ENCODE measurements at regions not wholly inside any gene's neighbourhood (a gene's known extent, or its start where the extent isn't known, plus 50 kb on each side); places are given as distances from the start of the nearest gene placed in this dataset.

- ChIA-PET CTCF (no interaction called here), POLR2A (ENCODE audit: unreplicated experiment) (no interaction called here)
- no peaks in the 10 kb centered on the region for H3K79me1 ChIP-seq (ENCODE audit: low read depth in 1 of 2, low read length in 2 of 2)
These were observed 220.6 kb downstream of the GXYLT1 start for GRCh38 chr12:41924111-41924510.

More at GRCh38 chr12:41924111-41924510, 220.6 kb downstream of the GXYLT1 start:
- no peak overlapping the region for H3K9ac ChIP-seq (ENCODE audit: low read depth, low read length)
- BruUV-seq (replicated peaks): no TSS peak
- H2BK15ac ChIP-seq (ENCODE audit: low read depth, low read length): no peak overlapping the region
- no peak overlapping the region for H3K27ac ChIP-seq (ENCODE audit: insufficient read depth, low read length)
- H3K9me3 ChIP-seq (ENCODE audit: control insufficient read depth, insufficient read depth, low read length): no peaks in the 10 kb centered on the region
- no peak overlapping the region for H2BK5ac ChIP-seq (ENCODE audit: low read depth, low read length, poor library complexity, severe bottlenecking)
- no CpG with 5 or more reads among the region's 2 CpGs for WGBS, 2 experiments (ENCODE audit: extremely low coverage in 2 of 2, insufficient read length in 1 of 2)
- H4K20me1 ChIP-seq (ENCODE audit: insufficient read depth, low read length): no peaks in the 10 kb centered on the region
- H2BK20ac ChIP-seq (ENCODE audit: low read depth, low read length): no peak overlapping the region
- H3K36me3 ChIP-seq (ENCODE audit: control insufficient read depth, insufficient read depth, low read length): no peaks in the 10 kb centered on the region
- H3K56ac ChIP-seq (ENCODE audit: extremely low read depth, insufficient read depth, low read length): no peak overlapping the region
- no peaks in the 10 kb centered on the region for H3K4me1 ChIP-seq (ENCODE audit: control insufficient read depth, insufficient read depth, low read length)
- no peaks in the 10 kb centered on the region for H3K27me3 ChIP-seq (ENCODE audit: control insufficient read depth, insufficient read depth, low read length)
- no peak overlapping the region for H2AK5ac ChIP-seq (ENCODE audit: low read depth, low read length)
- no peak overlapping the region for H3K23ac ChIP-seq (ENCODE audit: low read depth, low read length)
- no peak overlapping the region for H3K18ac ChIP-seq (ENCODE audit: low read depth, low read length)
- ATAC-seq (ENCODE audit: low read depth) (no peak), DNase-seq (no peak)
- H4K5ac ChIP-seq (ENCODE audit: low read depth, low read length): no peak overlapping the region
- H3K14ac ChIP-seq (replicated peaks; ENCODE audit: low read depth, low read length): no peak overlapping the region
- no peaks in the 10 kb centered on the region for H3K9me1 ChIP-seq (ENCODE audit: insufficient read depth, low read length)
- H3K4ac ChIP-seq (ENCODE audit: low read depth, low read length): no peak overlapping the region
- no peak overlapping the region for H2AK9ac ChIP-seq (replicated peaks; ENCODE audit: low read depth, low read length, poor library complexity)
- H2AFZ ChIP-seq (replicated peaks; ENCODE audit: low read length, poor library complexity): no peak overlapping the region
- intact Hi-C loops (cut with micrococcal nuclease): no loop called here
- H4K91ac ChIP-seq (ENCODE audit: insufficient read depth, low read depth, low read length): no peak overlapping the region
- TF ChIP-seq FOS (IDR thresholded peaks at IDR 0.05; ENCODE audit: low read depth, low read length): no peak
- no peak for TF ChIP-seq MAZ (IDR thresholded peaks at IDR 0.05; ENCODE audit: borderline replicate concordance, low read depth, low read length)
- no peak for TF ChIP-seq CEBPB (IDR thresholded peaks at IDR 0.05; ENCODE audit: low read depth, low read length)
- no peak for TF ChIP-seq SMC3 (IDR thresholded peaks at IDR 0.05; ENCODE audit: low read depth, low read length)
- no peak for TF ChIP-seq NFE2L2 (IDR thresholded peaks at IDR 0.05; ENCODE audit: low read depth, low read length)
- no peak for TF ChIP-seq ELK1 (IDR thresholded peaks at IDR 0.05; ENCODE audit: borderline replicate concordance, low read depth, low read length)
- TF ChIP-seq RAD21 (IDR thresholded peaks at IDR 0.05; ENCODE audit: low read length): no peak
- TF ChIP-seq POLR2A (IDR thresholded peaks at IDR 0.05; ENCODE audit: low read depth, low read length): no peak
- no peak for TF ChIP-seq BHLHE40 (IDR thresholded peaks at IDR 0.05; ENCODE audit: low read depth, low read length)
- no peak for TF ChIP-seq CTCF (conservative IDR thresholded peaks at IDR 0.05; ENCODE audit: low read depth, low read length)
- no peak for TF ChIP-seq MXI1 (IDR thresholded peaks at IDR 0.05; ENCODE audit: borderline replicate concordance, low read depth, low read length)
- no peak for TF ChIP-seq RCOR1 (IDR thresholded peaks at IDR 0.05; ENCODE audit: insufficient replicate concordance, low read length)
- no peak for TF ChIP-seq CHD1 (IDR thresholded peaks at IDR 0.05; ENCODE audit: low read depth, low read length)
- no peak for TF ChIP-seq USF2 (IDR thresholded peaks at IDR 0.05; ENCODE audit: low read depth, low read length)
- no peak for TF ChIP-seq RFX5 (IDR thresholded peaks at IDR 0.05; ENCODE audit: low read depth, low read length)
- TF ChIP-seq MAFK (IDR thresholded peaks at IDR 0.05; ENCODE audit: low read depth, low read length): no peak
- no peak overlapping the region for H3K4me3 ChIP-seq (ENCODE audit: insufficient read depth, low read depth, low read length)
- H3K4me2 ChIP-seq (ENCODE audit: low read depth, low read length): no peak overlapping the region
- in situ Hi-C loops (cut with MboI; ENCODE audit: low sequenced_read_pairs): no loop called here
- H2BK120ac ChIP-seq (ENCODE audit: low read depth, low read length): no peak overlapping the region
- no peak overlapping the region for H4K8ac ChIP-seq (ENCODE audit: low read depth in 2 of 2, low read length in 2 of 2)
- dilution Hi-C loops (cut with HindIII; ENCODE audit: low sequenced_read_pairs, unreplicated experiment): no loop called here

All from IMR-90 (cell line).